HepG2 (cell line): ENCODE measurements at regions not wholly inside any gene's neighbourhood (a gene's known extent, or its start where the extent isn't known, plus 50 kb on each side); places are given as distances from the start of the nearest gene placed in this dataset.
"Not testable (repeated sequence)": the region's sequence is repeated elsewhere in the genome, so short reads cannot be mapped to it uniquely, and the experiment has no call there.

Source experiments
- ATAC-seq: fragments of 200-7000 bp; cut with Tn5 transposase; 3 replicates; pipeline ENCODE4 v1.9.1; 2020; ENCODE audit warnings: mild to moderate bottlenecking, moderate library complexity
- BruUV-seq: library from RNA; stranded (reverse); fragments of 400-500 nt; replicated peaks from 2 replicates; lab custom pipeline; 2021; lab: Mats Ljungman, UMichigan
- CTCF ChIA-PET: fragments of 300-600 bp; formaldehyde crosslinking; extraction: SDS; loops from one replicate; lab custom pipeline; 2021; ENCODE audit warnings: low total read pairs, inconsistent platforms, low intra/inter-chr PET ratio; lab: Yijun Ruan, JAX
- POLR2A ChIA-PET: fragments of 350-600 bp; sonication (Branson Sonifier 250); formaldehyde crosslinking; loops from one replicate; lab custom pipeline; 2020; ENCODE audit warnings: antibody characterized with exemption, inconsistent platforms; lab: Yijun Ruan, JAX
- DNase-seq: peaks from one replicate; pipeline ENCODE4 v3.0.0-alpha.2; 2015; ENCODE audit warnings: low spot score
- FAIRE-seq: peaks from 3 replicates; lab custom pipeline; 2011; peaks lifted over from hg19 to GRCh38; lab: Jason Lieb, UNC
- H2AFZ ChIP-seq: one replicate; pipeline ENCODE4 v1.6.1; 2011; ENCODE audit warnings: low read length, inconsistent platforms
- H3K27ac ChIP-seq: fragments of 300-600 bp; 3 replicates; pipeline ENCODE4 v1.8.0; 2011; ENCODE audit warnings: mixed run types, mild to moderate bottlenecking, mixed read lengths, low read length, inconsistent platforms; ENCODE audit not compliant: insufficient read depth; ENCODE audit errors: extremely low read length
- H3K27me3 ChIP-seq, 2 experiments: fragments of 200-600 bp in 1 of 2; 2 replicates in 1 of 2; 3 replicates in 1 of 2; pipeline versions ENCODE4 v1.6.0 to v1.8.0; 2011; ENCODE audit warnings: low read length in 2 of 2, mild to moderate bottlenecking in 2 of 2, moderate library complexity in 2 of 2, inconsistent platforms in 1 of 2; ENCODE audit not compliant: insufficient read depth in 2 of 2, control insufficient read depth in 1 of 2
- H3K36me3 ChIP-seq, 2 experiments: fragments of 200-600 bp in 1 of 2; replicated peaks in 1 of 2; 2 replicates in 1 of 2; 3 replicates in 1 of 2; pipeline versions ENCODE4 v1.5.1 to v1.8.0; 2011; ENCODE audit warnings: low read length in 2 of 2, inconsistent platforms in 1 of 2; ENCODE audit not compliant: insufficient read depth in 2 of 2, control insufficient read depth in 1 of 2
- H3K4me1 ChIP-seq: 2 replicates; pipeline ENCODE4 v1.5.1; 2012; ENCODE audit warnings: low read length, inconsistent platforms; ENCODE audit not compliant: insufficient read depth
- H3K4me2 ChIP-seq: 2 replicates; pipeline ENCODE4 v1.6.0; 2011; ENCODE audit warnings: low read depth, low read length, inconsistent platforms
- H3K4me3 ChIP-seq, 3 experiments: fragments of 200-600 bp in 1 of 3; sonication (generic), shearing (Covaris generic) in 1 of 3; replicated peaks in 1 of 3; 2 replicates each; pipeline ENCODE4 v1.5.1; 2011 to 2016; ENCODE audit warnings: low read length in 3 of 3, inconsistent platforms in 2 of 3, low read depth in 2 of 3, mild to moderate bottlenecking in 2 of 3, control low read depth in 1 of 3, mixed read lengths in 1 of 3; ENCODE audit not compliant: insufficient read depth in 1 of 3
- H3K79me2 ChIP-seq: one replicate; pipeline ENCODE4 v1.6.1; 2011; ENCODE audit warnings: low read length, inconsistent platforms; ENCODE audit not compliant: insufficient read depth
- H3K9ac ChIP-seq: 2 replicates; pipeline ENCODE4 v1.6.0; 2011; ENCODE audit warnings: mild to moderate bottlenecking, low read depth, low read length, inconsistent platforms; ENCODE audit not compliant: insufficient read depth
- H3K9me3 ChIP-seq: 2 replicates; pipeline ENCODE4 v1.5.1; 2012; ENCODE audit warnings: mild to moderate bottlenecking, low read length
- H4K20me1 ChIP-seq: 2 replicates; pipeline ENCODE4 v1.6.0; 2011; ENCODE audit warnings: inconsistent platforms, mild to moderate bottlenecking, low read length, moderate library complexity; ENCODE audit not compliant: insufficient read depth
- CCDC6 ChIP-seq: sonication (generic); formaldehyde crosslinking; IDR thresholded peaks from 2 replicates; pipeline ENCODE4 v1.8.1; 2022; ENCODE audit warnings: mild to moderate bottlenecking, missing genetic modification reagents, moderate library complexity
- FOXP4 ChIP-seq: sonication (generic); formaldehyde crosslinking; IDR thresholded peaks from 2 replicates; pipeline ENCODE4 v1.4.0; 2020; ENCODE audit warnings: missing genetic modification reagents
- HOXA3 ChIP-seq: sonication (generic); formaldehyde crosslinking; IDR thresholded peaks from 2 replicates; pipeline ENCODE4 v1.5.0; 2020; ENCODE audit warnings: missing genetic modification reagents
- KDM5B ChIP-seq: sonication (generic); formaldehyde crosslinking; IDR thresholded peaks from 2 replicates; pipeline ENCODE4 v1.4.0; 2020; ENCODE audit warnings: missing genetic modification reagents, mild to moderate bottlenecking, borderline replicate concordance
- PHF8 ChIP-seq: sonication (generic); formaldehyde crosslinking; IDR thresholded peaks from 2 replicates; pipeline ENCODE4 v1.5.0; 2020; ENCODE audit warnings: missing genetic modification reagents
- SAP130 ChIP-seq: IDR thresholded peaks from 2 replicates; pipeline ENCODE4 v1.6.1; 2016; ENCODE audit warnings: low read depth
- SOX6 ChIP-seq, 2 experiments: fragments of 450-650 bp in 1 of 2; sonication (generic) in 1 of 2; formaldehyde crosslinking in 1 of 2; IDR thresholded peaks; 2 replicates each; pipeline versions ENCODE4 v1.4.0 to v1.6.1; 2017 to 2020; ENCODE audit warnings: antibody characterized with exemption in 1 of 2, mild to moderate bottlenecking in 1 of 2, missing genetic modification reagents in 1 of 2
- ZNF275 ChIP-seq: sonication (generic); formaldehyde crosslinking; IDR thresholded peaks from 2 replicates; pipeline ENCODE4 v1.8.0; 2022; ENCODE audit warnings: missing genetic modification reagents, mild to moderate bottlenecking, inconsistent platforms, borderline replicate concordance
- ZNF580 ChIP-seq: IDR thresholded peaks from 2 replicates; pipeline ENCODE4 v1.6.1; 2016; ENCODE audit warnings: low read depth, borderline replicate concordance
- WGBS: methylation state at CpG from one replicate; pipeline ENCODE4 v1.1.6; 2017; ENCODE audit warnings: low lambda C conversion rate; 5-methylcytosine and 5-hydroxymethylcytosine counted together
- in situ Hi-C: cut with HindIII; loops from 2 replicates; pipeline ENCODE4 v1.10.0; 2017; ENCODE audit warnings: low pct_unique_long_range_greater_than_20kb; ENCODE audit not compliant: extremely low pct_ligation_motif_present
- intact Hi-C: fragments of 100-400 bp; cut with micrococcal nuclease; formaldehyde crosslinking; loops from one replicate; pipeline ENCODE4 v1.10.0; 2022; ENCODE audit not compliant: unreplicated experiment
- TF ChIP-seq, protein P1 (sequence below): sonication (generic); formaldehyde crosslinking; IDR thresholded peaks from 2 replicates; pipeline ENCODE4 v1.8.1; 2023; ENCODE audit warnings: mild to moderate bottlenecking, missing genetic modification reagents

DNA sequence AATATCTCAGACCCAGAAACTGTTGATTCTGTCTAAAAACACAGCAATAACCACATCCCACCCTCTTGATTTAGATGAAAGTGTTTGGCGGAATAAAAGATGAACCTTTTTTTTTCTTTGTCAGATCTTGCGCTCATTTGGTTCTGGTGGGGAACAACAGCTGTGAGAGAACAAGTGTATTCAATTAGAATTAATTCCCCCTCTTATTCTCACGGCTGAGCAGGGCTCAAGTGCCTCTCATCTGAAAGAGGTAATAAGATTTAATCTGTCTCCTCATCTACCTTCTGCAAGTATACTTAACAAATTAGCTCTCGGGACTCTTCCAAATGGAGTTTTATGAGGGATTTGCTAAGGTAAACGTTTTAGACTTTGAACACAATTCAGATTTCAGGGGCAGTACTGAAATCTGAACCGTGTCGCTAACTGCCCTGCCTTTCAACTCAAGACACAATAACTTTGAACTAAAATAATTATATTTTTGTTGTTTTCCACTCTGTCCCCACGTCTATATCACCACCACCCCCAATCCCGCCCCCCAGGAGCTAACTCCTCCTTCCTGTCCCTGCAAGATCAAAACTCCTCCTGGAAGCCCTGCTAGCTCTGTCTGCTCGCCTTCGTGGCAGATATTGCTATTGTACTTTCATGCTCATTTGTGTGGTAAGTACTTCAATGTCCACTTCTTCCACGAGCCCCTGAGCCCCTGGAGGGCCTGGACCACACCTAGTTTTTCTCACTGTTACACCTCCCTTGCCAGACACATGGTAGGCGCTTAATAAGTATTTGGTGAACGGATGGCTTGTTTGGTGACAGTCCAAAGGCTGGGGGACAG is 54.2 kb upstream of the ROPN1B start:
- BruUV-seq = TSS peak; percentile 68
- 12% methylated on average over 14 of the region's 14 CpGs for WGBS
- H3K4me1 ChIP-seq, H3K27me3 ChIP-seq, H2AFZ ChIP-seq, H3K36me3 ChIP-seq, in situ Hi-C loops, CTCF ChIA-PET, DNase-seq, H3K79me2 ChIP-seq, ATAC-seq, H3K9me3 ChIP-seq, FAIRE-seq, intact Hi-C loops, H4K20me1 ChIP-seq: not testable (repeated sequence)
- H3K4me2 ChIP-seq = peak overlapping the region; percentile 70
- H3K27ac ChIP-seq = peak overlapping the region; percentile 52
- peak overlapping the region; percentile 51 to 69 (median 69); a peak in 5 of 6 replicates for H3K4me3 ChIP-seq
- POLR2A ChIA-PET = interaction anchor here (1.1 kb wide), 1 partner anchor 52 kb away, joined by 3 read pairs; no protein-coding TSS in a partner anchor
- peak overlapping the region; percentile 56 for H3K9ac ChIP-seq

DNA sequence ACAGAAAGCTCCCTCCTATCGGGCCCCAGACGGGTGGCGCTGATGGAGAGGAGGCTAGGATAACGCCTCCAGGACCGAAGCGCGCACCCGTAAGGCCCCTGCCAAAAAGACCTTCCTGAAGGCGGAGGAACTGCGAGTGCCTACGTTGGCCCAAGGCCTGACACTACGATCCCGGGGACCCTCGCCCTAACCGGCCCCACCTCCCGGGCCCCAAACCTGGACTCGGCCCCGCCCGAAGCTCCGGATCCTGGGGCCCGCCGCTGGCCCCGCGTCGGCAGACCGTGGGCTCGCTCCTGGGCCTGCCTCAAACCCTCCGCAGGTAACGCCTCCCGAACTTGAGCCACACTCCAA is 53.6 kb upstream of the ROPN1B start:
- peak overlapping the region; percentile 52 for H3K27ac ChIP-seq
- H3K79me2 ChIP-seq; H3K4me1 ChIP-seq; BruUV-seq; H3K36me3 ChIP-seq; FAIRE-seq; H3K27me3 ChIP-seq; ATAC-seq; H3K9me3 ChIP-seq; intact Hi-C loops; DNase-seq; in situ Hi-C loops; H2AFZ ChIP-seq; CTCF ChIA-PET; H4K20me1 ChIP-seq; TF ChIP-seq SOX6 (IDR thresholded peaks at IDR 0.05): not testable (repeated sequence)
- POLR2A ChIA-PET = interaction anchor here (1.1 kb wide), 1 partner anchor 53 kb away, joined by 3 read pairs; no protein-coding TSS in a partner anchor
- peak overlapping the region; percentile 51 to 69 (median 69); a peak in 5 of 6 replicates for H3K4me3 ChIP-seq
- WGBS = 0% methylated on average over 2 of the region's 30 CpGs
- H3K9ac ChIP-seq = peak overlapping the region; percentile 56
- peak overlapping the region; percentile 70 for H3K4me2 ChIP-seq
- peak; percentile 52; the same call in 1 of the 2 replicates for TF ChIP-seq ZNF275 (CRISPR knock-in tag)
- 0 out of 2 replicates have a peak, but pooled peaks have one; percentile 28 for TF ChIP-seq ZNF580
- TF ChIP-seq, protein P1, sequence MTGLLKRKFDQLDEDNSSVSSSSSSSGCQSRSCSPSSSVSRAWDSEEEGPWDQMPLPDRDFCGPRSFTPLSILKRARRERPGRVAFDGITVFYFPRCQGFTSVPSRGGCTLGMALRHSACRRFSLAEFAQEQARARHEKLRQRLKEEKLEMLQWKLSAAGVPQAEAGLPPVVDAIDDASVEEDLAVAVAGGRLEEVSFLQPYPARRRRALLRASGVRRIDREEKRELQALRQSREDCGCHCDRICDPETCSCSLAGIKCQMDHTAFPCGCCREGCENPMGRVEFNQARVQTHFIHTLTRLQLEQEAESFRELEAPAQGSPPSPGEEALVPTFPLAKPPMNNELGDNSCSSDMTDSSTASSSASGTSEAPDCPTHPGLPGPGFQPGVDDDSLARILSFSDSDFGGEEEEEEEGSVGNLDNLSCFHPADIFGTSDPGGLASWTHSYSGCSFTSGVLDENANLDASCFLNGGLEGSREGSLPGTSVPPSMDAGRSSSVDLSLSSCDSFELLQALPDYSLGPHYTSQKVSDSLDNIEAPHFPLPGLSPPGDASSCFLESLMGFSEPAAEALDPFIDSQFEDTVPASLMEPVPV (CRISPR knock-in tag) = 0 out of 2 replicates have a peak, but pooled peaks have one; percentile 36
- peak; percentile 52; the same call in 1 of the 2 replicates for TF ChIP-seq PHF8 (CRISPR knock-in tag)
- 0 out of 2 replicates have a peak, but pooled peaks have one; percentile 1 for TF ChIP-seq FOXP4 (CRISPR knock-in tag)
- 0 out of 2 replicates have a peak, but pooled peaks have one; percentile 12 for TF ChIP-seq HOXA3 (CRISPR knock-in tag)
- peak; percentile 52; the same call in 1 of the 2 replicates for TF ChIP-seq SAP130
- peak; percentile 27; the same call in 1 of the 2 replicates for TF ChIP-seq SOX6 (CRISPR knock-in tag; IDR thresholded peaks at IDR 0.05)
- 0 out of 2 replicates have a peak, but pooled peaks have one; percentile 27 for TF ChIP-seq CCDC6 (CRISPR knock-in tag)
- peak; percentile 37; the same call in 1 of the 2 replicates for TF ChIP-seq KDM5B (CRISPR knock-in tag)
